Body of pancreas (tissue), 4 donors: ENCODE measurements at regions not wholly inside any gene's neighbourhood (a gene's known extent, or its start where the extent isn't known, plus 50 kb on each side); places are given as distances from the start of the nearest gene placed in this dataset.

Experiments
- ATAC-seq: fragments of 150-250 bp; one replicate; pipeline ENCODE4 v1.9.1; 2016
- DNase-seq, 4 donors: peaks; one replicate each; pipeline ENCODE4 v3.0.0-alpha.2; 2019
- H3K27ac ChIP-seq, 4 donors: fragments of 200-600 bp; sonication (generic); 1 replicate in 3 of 4; 2 replicates in 1 of 4; pipeline versions ENCODE4 v1.5.1 to v1.6.1; 2016 to 2019; ENCODE audit warnings: mild to moderate bottlenecking in 1 of 4, mixed read lengths in 1 of 4, moderate library complexity in 1 of 4
- H3K27me3 ChIP-seq, 2 donors: fragments of 200-600 bp; sonication (generic); one replicate each; pipeline ENCODE4 v1.6.0; 2016; ENCODE audit warnings: mild to moderate bottlenecking in 1 of 2
- H3K36me3 ChIP-seq, 2 donors: fragments of 200-600 bp; sonication (generic); replicated peaks in 1 of 2; 2 replicates each; pipeline ENCODE4 v1.5.1; 2016; ENCODE audit warnings: low read depth in 2 of 2; ENCODE audit not compliant: insufficient read depth in 1 of 2
- H3K4me1 ChIP-seq: fragments of 200-600 bp; sonication (generic); one replicate; pipeline ENCODE4 v1.6.0; 2016
- H3K4me3 ChIP-seq, 2 donors: fragments of 200-600 bp; sonication (generic); 1 replicate in 1 of 2; 2 replicates in 1 of 2; pipeline ENCODE4 v1.5.1; 2016 to 2019
- H3K9me3 ChIP-seq, 3 donors: fragments of 200-600 bp; sonication (generic); 1 replicate in 2 of 3; 2 replicates in 1 of 3; pipeline ENCODE4 v1.5.1; 2016
- POLR2A ChIP-seq, 3 donors: fragments of 450-650 bp; IDR thresholded peaks; one replicate each; pipeline ENCODE4 v1.6.1; 2016; ENCODE audit warnings: antibody characterized with exemption in 3 of 3, mild to moderate bottlenecking in 2 of 3
- WGBS, 2 donors: methylation state at CpG; one replicate each; pipeline ENCODE4 v1.1.5; 2017; 5-methylcytosine and 5-hydroxymethylcytosine counted together
- intact Hi-C: fragments of 100-400 bp; cut with DNase I; formaldehyde crosslinking; loops from one replicate; pipeline ENCODE4 v1.15.1; 2023
- TF ChIP-seq, protein P1 (sequence below), 7 experiments: fragments of 450-650 bp in 4 of 7; fragments of 200-600 bp in 3 of 7; sonication (generic) in 3 of 7; IDR thresholded peaks; one replicate each; pipeline ENCODE4 v1.5.1; 2016 to 2019; ENCODE audit warnings: antibody characterized with exemption in 7 of 7

GRCh38 chr6:113258771-113259170 lies 598.4 kb upstream of the MARCKS start:
- Histone ChIP-seq H3K36me3 (no peaks in the 10 kb centered on the region), H3K4me1 (no peaks in the 10 kb centered on the region), H3K27ac (no peak overlapping the region), H3K27me3 (no peaks in the 10 kb centered on the region), H3K4me3 (no peak overlapping the region), H3K9me3 (no peaks in the 10 kb centered on the region)
- ATAC-seq = no peak
- DNase-seq = no peak
- TF ChIP-seq, protein P1, sequence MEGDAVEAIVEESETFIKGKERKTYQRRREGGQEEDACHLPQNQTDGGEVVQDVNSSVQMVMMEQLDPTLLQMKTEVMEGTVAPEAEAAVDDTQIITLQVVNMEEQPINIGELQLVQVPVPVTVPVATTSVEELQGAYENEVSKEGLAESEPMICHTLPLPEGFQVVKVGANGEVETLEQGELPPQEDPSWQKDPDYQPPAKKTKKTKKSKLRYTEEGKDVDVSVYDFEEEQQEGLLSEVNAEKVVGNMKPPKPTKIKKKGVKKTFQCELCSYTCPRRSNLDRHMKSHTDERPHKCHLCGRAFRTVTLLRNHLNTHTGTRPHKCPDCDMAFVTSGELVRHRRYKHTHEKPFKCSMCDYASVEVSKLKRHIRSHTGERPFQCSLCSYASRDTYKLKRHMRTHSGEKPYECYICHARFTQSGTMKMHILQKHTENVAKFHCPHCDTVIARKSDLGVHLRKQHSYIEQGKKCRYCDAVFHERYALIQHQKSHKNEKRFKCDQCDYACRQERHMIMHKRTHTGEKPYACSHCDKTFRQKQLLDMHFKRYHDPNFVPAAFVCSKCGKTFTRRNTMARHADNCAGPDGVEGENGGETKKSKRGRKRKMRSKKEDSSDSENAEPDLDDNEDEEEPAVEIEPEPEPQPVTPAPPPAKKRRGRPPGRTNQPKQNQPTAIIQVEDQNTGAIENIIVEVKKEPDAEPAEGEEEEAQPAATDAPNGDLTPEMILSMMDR (IDR thresholded peaks at IDR 0.05) = no peak
- no peak for TF ChIP-seq POLR2A (IDR thresholded peaks at IDR 0.05)
- intact Hi-C loops = no loop called here
- 11 to 21% methylated on average over 1 of the region's 1 CpG for WGBS, 2 donors

- Histone ChIP-seq H3K4me1 (no peaks in the 10 kb centered on the region), H3K27ac (no peak overlapping the region), H3K4me3 (no peak overlapping the region), H3K9me3 (peaks cover 0 to 26% (median 4%) of the 10 kb centered on the region in 3 donors), H3K36me3 (no peaks in the 10 kb centered on the region), H3K27me3 (no peaks in the 10 kb centered on the region)
- no peak for ATAC-seq
- intact Hi-C loops = no loop called here
- DNase-seq = no peak
- TF ChIP-seq, protein P1 (IDR thresholded peaks at IDR 0.05) = no peak
- TF ChIP-seq POLR2A (IDR thresholded peaks at IDR 0.05) = no peak
Measured at GRCh38 chr6:113271437-113271836, 585.7 kb upstream of the MARCKS start.

- Histone ChIP-seq H3K27me3 (no peaks in the 10 kb centered on the region), H3K9me3 (no peaks in the 10 kb centered on the region), H3K4me3 (no peak overlapping the region), H3K4me1 (no peaks in the 10 kb centered on the region), H3K27ac (no peak overlapping the region), H3K36me3 (no peaks in the 10 kb centered on the region)
- ATAC-seq = no peak
- intact Hi-C loops = no loop called here
- TF ChIP-seq, protein P1 (IDR thresholded peaks at IDR 0.05) = no peak
- no peak for TF ChIP-seq POLR2A (IDR thresholded peaks at IDR 0.05)
- 61 to 67% methylated on average over 2 of the region's 2 CpGs for WGBS, 2 donors
- DNase-seq = no peak
Measured at GRCh38 chr6:113276601-113277000, 580.5 kb upstream of the MARCKS start.

- H3K36me3 ChIP-seq = no peaks in the 10 kb centered on the region
- no peak overlapping the region for H3K4me3 ChIP-seq
- ATAC-seq (no peak), DNase-seq (no peak)
- intact Hi-C loops = no loop called here
- WGBS, 2 donors = 85 to 92% methylated on average over 1 of the region's 1 CpG
- H3K27ac ChIP-seq = no peak overlapping the region
- H3K4me1 ChIP-seq = no peaks in the 10 kb centered on the region
- TF ChIP-seq, protein P1 (IDR thresholded peaks at IDR 0.05) = no peak
- TF ChIP-seq POLR2A (IDR thresholded peaks at IDR 0.05) = no peak
- no peaks in the 10 kb centered on the region for H3K9me3 ChIP-seq
- H3K27me3 ChIP-seq = no peaks in the 10 kb centered on the region
Measured at GRCh38 chr6:113277111-113277510, 580.0 kb upstream of the MARCKS start.

DNA sequence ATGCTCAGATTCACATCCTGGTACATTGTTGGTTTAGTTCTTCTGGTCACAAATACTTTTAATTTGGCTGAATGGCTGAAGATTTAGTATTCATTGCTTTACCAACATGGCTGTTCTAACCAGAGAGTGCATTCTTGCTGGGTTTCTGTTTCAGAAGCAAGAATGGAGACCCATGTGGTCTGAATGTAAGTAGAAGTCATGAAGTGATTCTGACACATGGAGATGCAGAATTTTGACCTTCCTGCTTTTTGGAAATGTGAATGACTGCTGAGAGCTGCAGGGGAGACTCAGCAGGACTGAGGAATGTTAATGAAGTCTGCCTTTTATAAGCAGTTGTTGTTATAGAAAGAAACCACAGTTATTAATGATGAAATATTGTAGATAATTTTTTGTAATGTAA lies 576.1 kb upstream of the MARCKS start:
- intact Hi-C loops = no loop called here
- TF ChIP-seq, protein P1 (IDR thresholded peaks at IDR 0.05) = no peak
- TF ChIP-seq POLR2A (IDR thresholded peaks at IDR 0.05) = no peak
- Histone ChIP-seq H3K27ac (no peak overlapping the region), H3K27me3 (no peaks in the 10 kb centered on the region), H3K4me1 (no peaks in the 10 kb centered on the region), H3K36me3 (no peaks in the 10 kb centered on the region), H3K4me3 (no peak overlapping the region), H3K9me3 (no peaks in the 10 kb centered on the region)
- DNase-seq (no peak), ATAC-seq (no peak)
